ENCODE measurements at regions not wholly inside any gene's neighbourhood (a gene's known extent, or its start where the extent isn't known, plus 50 kb on each side); places are given as distances from the start of the nearest gene placed in this dataset.

DNA sequence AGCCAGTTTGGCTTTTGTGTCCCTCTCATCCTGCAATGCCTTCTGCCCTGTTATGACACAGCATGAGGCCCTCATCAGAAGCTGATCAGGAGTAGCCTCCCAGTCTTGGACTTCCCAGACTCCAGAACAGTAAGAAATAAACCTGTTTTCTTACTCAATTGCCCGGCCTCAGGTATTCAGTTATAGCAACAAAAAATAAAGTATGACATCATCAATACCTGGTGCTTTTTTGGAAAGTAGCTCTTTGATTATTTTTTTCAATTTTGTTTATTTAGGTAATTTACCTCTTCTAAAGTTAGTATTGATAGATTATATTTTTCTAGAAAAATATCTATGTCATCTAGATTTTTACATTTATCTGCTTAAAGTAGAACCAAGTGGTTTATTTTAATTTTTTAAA, 112.8 kb upstream of the CES5A start:
- no peak overlapping the region for H3K27ac ChIP-seq (ENCODE audit: low read depth in 2 of 2, low read length in 2 of 2)
- no peaks in the 10 kb centered on the region for H3K36me3 ChIP-seq (ENCODE audit: control insufficient read depth in 2 of 3, insufficient read depth in 3 of 3, low read length in 3 of 3)
- no peaks in the 10 kb centered on the region for H3K4me1 ChIP-seq (ENCODE audit: control insufficient read depth in 2 of 3, insufficient read depth in 2 of 3, low read depth in 1 of 3, low read length in 3 of 3)
- no peak overlapping the region for H3K9ac ChIP-seq (ENCODE audit: low read length in 3 of 3)
- DNase-seq (no peak), FAIRE-seq (no peak)
- TF ChIP-seq, protein P1, sequence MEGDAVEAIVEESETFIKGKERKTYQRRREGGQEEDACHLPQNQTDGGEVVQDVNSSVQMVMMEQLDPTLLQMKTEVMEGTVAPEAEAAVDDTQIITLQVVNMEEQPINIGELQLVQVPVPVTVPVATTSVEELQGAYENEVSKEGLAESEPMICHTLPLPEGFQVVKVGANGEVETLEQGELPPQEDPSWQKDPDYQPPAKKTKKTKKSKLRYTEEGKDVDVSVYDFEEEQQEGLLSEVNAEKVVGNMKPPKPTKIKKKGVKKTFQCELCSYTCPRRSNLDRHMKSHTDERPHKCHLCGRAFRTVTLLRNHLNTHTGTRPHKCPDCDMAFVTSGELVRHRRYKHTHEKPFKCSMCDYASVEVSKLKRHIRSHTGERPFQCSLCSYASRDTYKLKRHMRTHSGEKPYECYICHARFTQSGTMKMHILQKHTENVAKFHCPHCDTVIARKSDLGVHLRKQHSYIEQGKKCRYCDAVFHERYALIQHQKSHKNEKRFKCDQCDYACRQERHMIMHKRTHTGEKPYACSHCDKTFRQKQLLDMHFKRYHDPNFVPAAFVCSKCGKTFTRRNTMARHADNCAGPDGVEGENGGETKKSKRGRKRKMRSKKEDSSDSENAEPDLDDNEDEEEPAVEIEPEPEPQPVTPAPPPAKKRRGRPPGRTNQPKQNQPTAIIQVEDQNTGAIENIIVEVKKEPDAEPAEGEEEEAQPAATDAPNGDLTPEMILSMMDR (IDR thresholded peaks at IDR 0.05; ENCODE audit: borderline replicate concordance, extremely low read depth, insufficient read depth): no peak
- no peaks in the 10 kb centered on the region for H3K9me3 ChIP-seq (ENCODE audit: control insufficient read depth in 2 of 3, insufficient read depth in 1 of 3, low read length in 3 of 3)
- no peak overlapping the region for H3K4me3 ChIP-seq (ENCODE audit: low read length in 3 of 3)
- intact Hi-C loops (cut with DNase I): no loop called here
- H3K27me3 ChIP-seq (ENCODE audit: control insufficient read depth, insufficient read depth, low read length): no peaks in the 10 kb centered on the region

DNA sequence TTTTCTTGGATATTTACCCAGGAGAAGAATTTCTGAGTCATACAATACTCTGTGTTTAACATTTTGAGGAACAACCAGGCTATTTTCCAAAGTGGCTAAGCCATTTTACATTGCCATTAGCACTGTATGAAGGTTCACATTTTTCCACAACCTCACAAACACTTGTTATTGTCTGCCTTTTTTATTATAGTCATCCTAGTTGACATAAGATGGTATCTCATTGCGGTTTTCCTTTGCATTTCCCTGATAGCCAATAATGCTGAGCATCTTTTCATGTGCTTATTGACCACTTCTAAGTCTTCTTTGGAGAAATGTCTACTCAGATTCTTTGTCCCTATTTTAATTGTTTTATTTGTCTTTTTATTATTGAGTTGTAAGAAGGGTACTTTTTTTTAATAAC, 107.4 kb upstream of the CES5A start:
- intact Hi-C loops (cut with DNase I): no loop called here

DNA sequence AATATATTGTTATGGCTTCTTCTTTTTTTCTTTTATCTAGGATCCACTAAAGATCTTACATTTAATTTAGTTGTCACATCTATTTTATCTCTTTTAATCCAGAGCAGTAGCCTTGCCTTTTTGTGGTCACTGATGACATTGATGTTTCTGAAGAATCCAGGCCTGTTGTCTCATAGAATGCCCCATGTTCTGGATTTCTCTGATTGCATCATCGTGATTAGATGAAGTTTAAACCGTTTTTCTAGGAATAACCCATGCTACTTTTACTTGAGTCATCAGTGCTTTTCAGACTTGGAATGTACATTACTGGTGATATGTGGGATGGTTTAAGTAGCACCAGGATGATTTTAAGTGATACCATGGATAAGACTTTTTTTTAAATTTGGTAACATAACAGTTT, 106.4 kb upstream of the CES5A start:
- FAIRE-seq (no peak), DNase-seq (no peak)
- Histone ChIP-seq H3K9ac (ENCODE audit: low read length in 3 of 3) (no peak overlapping the region), H3K36me3 (ENCODE audit: control insufficient read depth in 2 of 3, insufficient read depth in 3 of 3, low read length in 3 of 3) (no peaks in the 10 kb centered on the region), H3K4me1 (ENCODE audit: control insufficient read depth in 2 of 3, insufficient read depth in 2 of 3, low read depth in 1 of 3, low read length in 3 of 3) (no peaks in the 10 kb centered on the region), H3K27ac (ENCODE audit: low read depth in 2 of 2, low read length in 2 of 2) (no peak overlapping the region), H3K9me3 (ENCODE audit: control insufficient read depth in 2 of 3, insufficient read depth in 1 of 3, low read length in 3 of 3) (no peaks in the 10 kb centered on the region), H3K27me3 (ENCODE audit: control insufficient read depth, insufficient read depth, low read length) (no peaks in the 10 kb centered on the region), H3K4me3 (ENCODE audit: low read length in 3 of 3) (no peak overlapping the region)
- TF ChIP-seq, protein P1 (IDR thresholded peaks at IDR 0.05; ENCODE audit: borderline replicate concordance, extremely low read depth, insufficient read depth): no peak
- intact Hi-C loops (cut with DNase I): no loop called here

More for the DNA sequence above, 107.4 kb upstream of the CES5A start:
- no peaks in the 10 kb centered on the region for H3K9me3 ChIP-seq (ENCODE audit: control insufficient read depth in 2 of 3, insufficient read depth in 1 of 3, low read length in 3 of 3)
- no peaks in the 10 kb centered on the region for H3K27me3 ChIP-seq (ENCODE audit: control insufficient read depth, insufficient read depth, low read length)
- no peak overlapping the region for H3K9ac ChIP-seq (ENCODE audit: low read length in 3 of 3)
- no peaks in the 10 kb centered on the region for H3K4me1 ChIP-seq (ENCODE audit: control insufficient read depth in 2 of 3, insufficient read depth in 2 of 3, low read depth in 1 of 3, low read length in 3 of 3)
- TF ChIP-seq, protein P1 (IDR thresholded peaks at IDR 0.05; ENCODE audit: borderline replicate concordance, extremely low read depth, insufficient read depth): no peak
- no peak for FAIRE-seq
- H3K36me3 ChIP-seq (ENCODE audit: control insufficient read depth in 2 of 3, insufficient read depth in 3 of 3, low read length in 3 of 3): no peaks in the 10 kb centered on the region
- H3K4me3 ChIP-seq (ENCODE audit: low read length in 3 of 3): no peak overlapping the region
- no peak for DNase-seq
- no peak overlapping the region for H3K27ac ChIP-seq (ENCODE audit: low read depth in 2 of 2, low read length in 2 of 2)

DNA sequence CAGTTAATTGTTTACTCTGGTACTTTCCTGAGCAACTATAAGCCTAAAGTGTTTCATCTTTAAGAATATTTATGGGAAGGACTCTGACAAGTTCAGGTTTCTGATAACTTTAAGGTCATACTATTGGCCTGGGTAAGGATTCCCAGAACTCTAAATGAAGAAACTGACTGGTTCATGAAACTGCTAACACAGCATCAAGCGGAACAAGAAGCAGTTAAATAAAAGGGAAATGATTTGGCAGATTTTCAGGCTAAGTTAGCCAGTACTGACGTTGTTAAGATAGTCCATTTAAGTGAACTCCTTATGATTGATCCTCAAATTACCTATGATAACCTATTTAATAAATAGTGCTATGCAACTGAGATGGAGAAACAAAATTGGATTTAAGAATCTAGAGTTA, 101.6 kb upstream of the CES5A start:
- Histone ChIP-seq H3K36me3 (ENCODE audit: control insufficient read depth in 2 of 3, insufficient read depth in 3 of 3, low read length in 3 of 3) (no peaks in the 10 kb centered on the region), H3K9me3 (ENCODE audit: control insufficient read depth in 2 of 3, insufficient read depth in 1 of 3, low read length in 3 of 3) (no peaks in the 10 kb centered on the region), H3K27me3 (ENCODE audit: control insufficient read depth, insufficient read depth, low read length) (no peaks in the 10 kb centered on the region), H3K27ac (ENCODE audit: low read depth in 2 of 2, low read length in 2 of 2) (no peak overlapping the region), H3K4me3 (ENCODE audit: low read length in 3 of 3) (no peak overlapping the region), H3K4me1 (ENCODE audit: control insufficient read depth in 2 of 3, insufficient read depth in 2 of 3, low read depth in 1 of 3, low read length in 3 of 3) (no peaks in the 10 kb centered on the region), H3K9ac (ENCODE audit: low read length in 3 of 3) (no peak overlapping the region)
- intact Hi-C loops (cut with DNase I): no loop called here
- FAIRE-seq (no peak), DNase-seq (no peak)
- TF ChIP-seq, protein P1 (IDR thresholded peaks at IDR 0.05; ENCODE audit: borderline replicate concordance, extremely low read depth, insufficient read depth): no peak

Measured in kidney (tissue), 13 donors.